ENCODE measurements at regions not wholly inside any gene's neighbourhood (a gene's known extent, or its start where the extent isn't known, plus 50 kb on each side); places are given as distances from the start of the nearest gene placed in this dataset.

- Histone ChIP-seq H3K9ac (replicated peaks in 1 of 4; ENCODE audit: extremely low read depth in 1 of 4, low read depth in 3 of 4, low read length in 3 of 4) (no peak overlapping the region), H3K27me3 (replicated peaks in 1 of 4; ENCODE audit: control insufficient read depth in 3 of 4, extremely low read depth in 1 of 4, insufficient read depth in 3 of 4, low read length in 3 of 4) (no peaks in the 10 kb centered on the region), H2BK12ac (ENCODE audit: low read depth, low read length) (no peak overlapping the region), H3K23ac (ENCODE audit: insufficient read length) (no peak overlapping the region), H3K56ac (replicated peaks; ENCODE audit: insufficient read length, low read depth, low read length) (no peak overlapping the region), H4K5ac (ENCODE audit: insufficient read length, low read depth, low read length) (no peak overlapping the region), H4K20me1 (replicated peaks in 1 of 2; ENCODE audit: control insufficient read depth in 1 of 2, insufficient read depth in 2 of 2, low read length in 2 of 2) (no peaks in the 10 kb centered on the region), H4K91ac (replicated peaks; ENCODE audit: insufficient read length, low read length) (no peak overlapping the region), H2BK15ac (ENCODE audit: low read length) (no peak overlapping the region), H3K9me3 (ENCODE audit: insufficient read depth in 2 of 2, low read depth in 1 of 2, low read length in 1 of 2) (no peaks in the 10 kb centered on the region), H3K4me1 (replicated peaks in 1 of 4; ENCODE audit: control insufficient read depth in 3 of 4, insufficient read depth in 4 of 4, low read length in 3 of 4) (no peaks in the 10 kb centered on the region; a peak in 1 of 7 replicates), H3K36me3 (ENCODE audit: control insufficient read depth in 2 of 4, insufficient read depth in 4 of 4, low read length in 3 of 4) (no peaks in the 10 kb centered on the region), H3K79me2 (ENCODE audit: control insufficient read depth in 1 of 2, insufficient read depth in 2 of 2, low read length in 2 of 2) (no peaks in the 10 kb centered on the region), H3K27ac (ENCODE audit: low read depth, low read length) (no peak overlapping the region), H2AFZ (ENCODE audit: low read length) (no peak overlapping the region), H3K18ac (ENCODE audit: extremely low read depth, low read length) (no peak overlapping the region), H2BK5ac (ENCODE audit: low read depth, low read length) (no peak overlapping the region), H2BK20ac (ENCODE audit: low read length) (no peak overlapping the region), H4K8ac (ENCODE audit: extremely low read depth, insufficient read depth, low read length) (no peak overlapping the region), H3K14ac (ENCODE audit: insufficient read length) (no peak overlapping the region), H3K79me1 (ENCODE audit: low read depth, low read length) (no peaks in the 10 kb centered on the region), H3K23me2 (ENCODE audit: low read depth, low read length) (no peaks in the 10 kb centered on the region), H3K4me2 (ENCODE audit: insufficient read depth in 1 of 2, low read depth in 2 of 2, low read length in 2 of 2) (no peak overlapping the region), H3K4ac (replicated peaks; ENCODE audit: insufficient read length, low read depth, low read length) (no peak overlapping the region), H2BK120ac (replicated peaks; ENCODE audit: low read depth, low read length) (no peak overlapping the region), H3K4me3 (ENCODE audit: extremely low read depth in 1 of 4, insufficient read depth in 2 of 4, low read depth in 3 of 4, low read length in 4 of 4) (no peak overlapping the region), H2AK5ac (ENCODE audit: low read depth, low read length) (no peak overlapping the region)
- 89% methylated on average over 2 of the region's 2 CpGs; no CpG with 5 or more reads in 1 of the 2 experiments for WGBS, 2 experiments (ENCODE audit: extremely low coverage in 1 of 2, insufficient coverage in 1 of 2, insufficient read length in 1 of 2, insufficient replicate concordance in 2 of 2, low coverage in 1 of 2, low lambda C conversion rate in 2 of 2, missing lambda C conversion rate in 1 of 2)
- FAIRE-seq (no peak), DNase-seq (ENCODE audit: low read depth in 1 of 2, low spot score in 2 of 2) (no peak)
- no peak for TF ChIP-seq RFX5 (IDR thresholded peaks at IDR 0.05; ENCODE audit: borderline replicate concordance, low read depth, low read length)
- TF ChIP-seq MAFK (IDR thresholded peaks at IDR 0.05; ENCODE audit: low read depth, low read length) = 0 out of 2 replicates have a peak, but pooled peaks have one; percentile 2
- no peak for TF ChIP-seq MAX (IDR thresholded peaks at IDR 0.05)
- no peak for TF ChIP-seq GABPA (IDR thresholded peaks at IDR 0.05; ENCODE audit: borderline replicate concordance, insufficient read depth, low read length)
- POLR2A ChIA-PET (ENCODE audit: partially characterized antibody) = no interaction called here
- CTCF ChIA-PET (ENCODE audit: partially characterized antibody) = interaction anchor here (1.3 kb wide), 1 partner anchor 12 kb away, joined by 4 read pairs; no protein-coding TSS in a partner anchor
Observed at GRCh38 chr7:88681682-88682081, 77.8 kb upstream of the ZNF804B start.
